ENCODE measurements at regions not wholly inside any gene's neighbourhood (a gene's known extent, or its start where the extent isn't known, plus 50 kb on each side); places are given as distances from the start of the nearest gene placed in this dataset.
"Not testable (repeated sequence)": the region's sequence is repeated elsewhere in the genome, so short reads cannot be mapped to it uniquely, and the experiment has no call there.

DNA sequence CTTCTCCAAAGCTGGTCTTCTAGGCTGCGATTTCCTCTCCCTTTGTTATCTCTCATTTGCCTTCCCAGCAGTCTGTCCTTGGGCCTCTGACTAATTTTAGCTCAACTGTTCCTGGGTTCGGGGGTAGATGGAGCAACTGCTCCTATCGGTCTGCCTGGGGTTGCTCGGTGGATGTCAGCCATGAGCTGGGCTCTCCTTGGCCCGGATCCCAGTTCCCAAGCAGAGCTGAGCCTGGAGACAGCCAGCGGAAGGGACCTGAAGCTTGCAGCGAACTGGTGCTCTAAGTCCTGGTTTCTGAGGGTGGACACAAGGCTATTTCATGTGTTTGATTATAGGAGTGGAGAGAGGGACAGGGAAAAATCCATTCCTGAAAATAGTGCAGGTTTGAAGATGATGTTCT, 423.0 kb downstream of the RPS6KC1 start:
- DNase-seq (ENCODE audit: low read depth): no peak

DNA sequence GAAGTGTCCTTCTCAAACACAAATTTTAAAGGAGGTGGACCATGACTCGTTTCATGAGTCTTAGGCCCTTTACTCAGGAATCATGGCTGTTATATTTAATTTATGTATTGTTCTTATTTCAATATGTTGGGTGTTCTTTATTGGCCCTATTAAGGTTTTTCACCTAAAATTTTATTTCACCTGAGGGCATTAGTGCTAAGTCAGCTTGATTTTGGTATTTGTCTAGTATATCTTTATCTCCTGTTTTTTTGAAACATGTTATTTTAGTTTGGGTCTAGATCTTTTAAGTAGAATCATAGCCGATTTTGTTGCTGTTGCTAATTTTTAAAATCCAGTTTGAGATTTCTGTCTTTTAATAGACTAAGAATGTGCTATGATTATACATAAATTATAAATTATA, 430.4 kb downstream of the RPS6KC1 start:
- DNase-seq (ENCODE audit: low read depth): no peak

GRCh38 chr1:213484333-213484732, 433.3 kb downstream of the RPS6KC1 start:
- DNase-seq (ENCODE audit: low read depth): no peak

DNA sequence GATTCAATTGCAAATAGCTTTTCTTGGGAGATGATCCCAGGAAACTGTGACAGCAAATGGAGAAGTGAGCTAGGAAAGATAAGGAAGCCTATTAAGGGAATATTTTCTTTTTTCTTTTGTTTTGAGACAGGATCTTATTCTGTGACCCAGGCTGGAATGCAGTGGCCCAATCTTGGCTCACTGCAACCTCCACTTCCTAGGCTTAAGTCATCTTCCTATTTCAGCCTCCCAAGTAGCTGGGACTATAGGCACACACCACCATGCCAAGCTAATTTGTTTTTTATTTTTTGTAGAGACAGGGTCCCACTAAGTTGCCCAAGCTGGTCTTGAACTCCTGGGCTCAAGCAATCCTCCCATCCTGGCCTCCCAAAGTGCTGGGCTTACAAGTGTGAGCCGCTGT, 433.7 kb downstream of the RPS6KC1 start:
- no peak for DNase-seq (ENCODE audit: low read depth)

DNA sequence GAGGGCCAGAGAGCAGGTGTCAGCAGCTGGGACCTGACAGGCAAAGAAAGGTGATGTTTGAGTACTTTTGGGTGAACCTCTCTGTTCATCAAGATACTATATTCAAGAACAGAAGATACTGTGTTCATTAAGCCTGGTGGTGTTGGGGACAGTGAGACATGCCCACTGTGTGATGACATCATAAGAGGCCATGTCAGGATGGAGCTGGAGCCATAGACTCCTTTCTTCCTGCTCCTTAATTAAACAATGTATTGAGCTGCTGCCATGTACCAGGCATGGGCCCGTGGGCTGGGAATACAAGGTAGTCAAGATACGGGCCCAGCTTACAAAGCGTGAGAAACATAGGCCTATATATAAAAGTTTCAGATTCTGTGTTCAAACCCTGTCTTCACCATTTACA, 435.4 kb downstream of the RPS6KC1 start:
- DNase-seq (ENCODE audit: low read depth): no peak

DNA sequence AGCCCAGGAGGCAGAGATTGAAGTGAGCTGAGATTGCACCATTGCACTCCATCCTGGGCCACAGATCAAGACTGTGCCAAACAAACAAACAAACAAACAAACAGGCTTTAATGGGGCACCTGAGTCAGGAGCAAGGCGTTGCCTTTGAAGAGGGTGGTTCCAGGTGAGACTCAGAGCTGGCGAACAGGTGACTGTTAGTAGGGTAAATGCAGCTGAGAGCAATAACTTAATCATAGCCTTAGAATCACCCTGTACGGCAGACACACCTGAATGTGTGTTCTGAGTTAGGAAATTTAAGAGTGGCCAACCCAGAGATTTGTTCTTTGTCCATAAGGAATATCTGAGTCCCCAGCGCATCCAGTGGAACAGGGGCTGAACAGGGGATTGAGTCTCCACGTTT, 440.4 kb downstream of the RPS6KC1 start:
- no peak for DNase-seq (ENCODE audit: low read depth)

- no peak for DNase-seq (ENCODE audit: low read depth)
Measured at GRCh38 chr1:213492161-213493041, 441.4 kb downstream of the RPS6KC1 start.

GRCh38 chr1:213499444-213499843, 448.4 kb downstream of the RPS6KC1 start:
- DNase-seq (ENCODE audit: low read depth): no peak

GRCh38 chr1:213507472-213508223, 456.6 kb downstream of the RPS6KC1 start:
- DNase-seq (ENCODE audit: low read depth): no peak

- DNase-seq (ENCODE audit: low read depth): no peak
Measured at GRCh38 chr1:213511173-213511572, 460.1 kb downstream of the RPS6KC1 start.

- no peak for DNase-seq (ENCODE audit: low read depth)
Measured at GRCh38 chr1:213512316-213512715, 461.3 kb downstream of the RPS6KC1 start.

GRCh38 chr1:213513006-213513405, 462.0 kb downstream of the RPS6KC1 start:
- no peak for DNase-seq (ENCODE audit: low read depth)

- DNase-seq (ENCODE audit: low read depth): not testable (repeated sequence)
Measured at GRCh38 chr1:213514408-213515179, 463.6 kb downstream of the RPS6KC1 start.

GRCh38 chr1:213519098-213519497, 468.1 kb downstream of the RPS6KC1 start:
- DNase-seq (ENCODE audit: low read depth): no peak

GRCh38 chr1:213521206-213521605, 466.6 kb upstream of the PROX1 start:
- no peak for DNase-seq (ENCODE audit: low read depth)

GRCh38 chr1:213523781-213524398, 463.9 kb upstream of the PROX1 start:
- DNase-seq (ENCODE audit: low read depth): no peak

- DNase-seq (ENCODE audit: low read depth): no peak
Measured at GRCh38 chr1:213526306-213526705, 461.5 kb upstream of the PROX1 start.

GRCh38 chr1:213530611-213531320, 457.0 kb upstream of the PROX1 start:
- no peak for DNase-seq (ENCODE audit: low read depth)

DNA sequence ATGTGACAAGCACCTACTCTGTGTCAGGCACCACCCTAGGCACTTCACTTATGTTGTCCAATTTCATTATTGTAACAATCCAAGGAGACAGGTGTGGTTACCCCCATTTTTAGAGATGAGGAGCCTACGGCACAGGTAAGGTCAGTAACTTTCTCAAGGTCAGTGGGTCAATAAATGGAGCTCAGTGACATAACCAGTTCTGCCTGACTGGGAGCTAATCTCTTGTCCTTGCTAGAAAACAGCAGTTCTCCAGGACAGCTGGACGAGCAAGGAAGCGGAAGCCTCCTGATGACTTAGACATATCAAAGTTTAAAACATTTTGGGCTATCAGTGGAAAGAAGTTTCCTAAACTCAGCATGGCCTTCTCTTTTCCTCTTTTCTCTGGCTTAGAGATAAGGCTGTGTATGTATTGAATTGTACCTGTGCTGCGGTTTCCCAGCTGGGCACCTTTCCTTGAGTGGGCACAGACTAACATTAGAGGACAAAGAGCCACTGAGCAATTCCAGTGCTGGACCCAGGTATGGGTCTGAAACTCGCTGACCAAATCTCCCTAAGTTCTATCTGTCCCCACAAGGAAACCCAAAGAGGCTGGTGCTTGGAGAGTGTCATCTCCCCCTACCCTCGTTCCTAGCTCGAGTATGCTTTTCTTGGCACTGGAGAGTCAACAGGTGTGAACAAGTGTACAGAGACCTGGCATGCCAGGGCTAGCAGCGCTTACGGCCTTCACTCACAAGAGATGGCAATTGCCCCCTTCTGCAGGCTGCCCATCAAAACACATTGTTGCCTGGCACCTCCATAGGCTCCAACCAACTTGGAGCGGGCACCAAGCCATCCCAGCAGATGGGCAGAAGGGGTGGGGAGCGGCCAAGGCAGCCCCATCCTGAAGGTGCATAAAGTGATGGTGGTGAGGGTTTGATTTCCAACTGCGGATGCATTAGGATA, 456.1 kb upstream of the PROX1 start:
- no peak for DNase-seq (ENCODE audit: low read depth)

DNA sequence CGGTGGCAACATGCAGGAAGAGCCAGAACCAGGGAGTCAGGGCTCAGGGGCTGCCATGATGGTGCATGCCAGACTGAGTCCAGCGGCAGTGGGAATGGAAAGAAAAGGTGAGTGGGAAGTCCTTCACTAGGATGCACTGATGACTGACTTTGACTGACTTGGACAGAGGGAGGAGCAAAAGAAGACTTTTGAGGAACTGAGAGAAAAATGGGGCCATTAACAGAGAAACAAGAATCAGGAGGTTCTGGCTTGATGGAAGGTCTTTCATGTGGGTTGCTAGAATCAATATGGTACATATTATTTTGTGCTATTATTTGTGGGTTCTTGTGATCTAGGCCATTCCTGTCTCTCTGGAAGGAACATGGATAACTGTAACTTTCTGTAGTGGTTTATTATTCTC, 454.6 kb upstream of the PROX1 start:
- DNase-seq (ENCODE audit: low read depth): no peak
